Suprapubic skin (tissue), 3 donors: ENCODE measurements at regions not wholly inside any gene's neighbourhood (a gene's known extent, or its start where the extent isn't known, plus 50 kb on each side); places are given as distances from the start of the nearest gene placed in this dataset.

Experiments used
- CTCF ChIP-seq, 2 donors: fragments of 200-600 bp in 1 of 2; fragments of 450-650 bp in 1 of 2; sonication (generic) in 1 of 2; IDR thresholded peaks; one replicate each; pipeline ENCODE4 v1.5.1; 2016 to 2019; ENCODE audit warnings: antibody characterized with exemption in 2 of 2, mild to moderate bottlenecking in 1 of 2, moderate library complexity in 1 of 2
- EP300 ChIP-seq: sonication (generic); formaldehyde crosslinking; IDR thresholded peaks from one replicate; pipeline ENCODE4 v1.6.1; 2017; ENCODE audit warnings: antibody characterized with exemption
- POLR2A ChIP-seq, 2 donors: fragments of 450-650 bp; IDR thresholded peaks; one replicate each; pipeline ENCODE4 v1.6.1; 2017; ENCODE audit warnings: antibody characterized with exemption in 2 of 2, mild to moderate bottlenecking in 2 of 2, moderate library complexity in 2 of 2

GRCh38 chr5:81860778-81861177, 109.9 kb upstream of the SSBP2 start:
- TF ChIP-seq CTCF (IDR thresholded peaks at IDR 0.05) (no peak), POLR2A (IDR thresholded peaks at IDR 0.05) (no peak), EP300 (no peak)
